VCaP (cell line): ENCODE measurements at regions not wholly inside any gene's neighbourhood (a gene's known extent, or its start where the extent isn't known, plus 50 kb on each side); places are given as distances from the start of the nearest gene placed in this dataset.

Experiments used
- H3K27ac ChIP-seq: fragments of 450-650 bp; 2 replicates; pipeline ENCODE4 v1.5.1; 2017
- TF ChIP-seq, protein P1 (sequence below): fragments of 450-650 bp; conservative IDR thresholded peaks from 2 replicates; pipeline ENCODE4 v1.5.1; 2017; ENCODE audit warnings: mild to moderate bottlenecking, moderate library complexity

DNA sequence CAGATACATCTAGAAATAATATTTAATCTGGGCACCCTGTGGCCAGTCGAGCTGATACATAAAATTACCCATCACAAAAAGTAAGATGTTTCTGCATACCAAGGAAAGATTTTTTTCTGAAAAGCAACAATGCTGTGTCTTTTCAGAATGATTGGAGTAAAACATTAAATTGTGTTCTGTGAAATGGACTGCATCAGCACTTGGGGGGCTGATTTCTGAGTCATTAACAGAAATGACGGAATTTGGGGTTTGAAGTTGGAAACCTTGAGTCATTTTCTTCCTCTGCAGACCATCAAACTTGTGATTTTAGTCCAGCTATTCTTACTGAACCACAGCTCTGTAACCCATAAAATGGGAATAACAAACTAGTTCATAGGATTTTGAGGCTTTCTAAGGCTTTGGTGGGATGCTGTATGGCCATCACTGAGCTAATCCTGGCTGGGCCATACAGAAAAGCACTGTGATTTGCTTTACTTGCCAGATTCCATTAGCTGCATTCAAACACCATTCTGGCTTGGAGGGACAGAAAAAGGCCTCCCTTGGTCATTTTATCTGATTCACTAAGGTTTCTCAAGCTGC lies 739.4 kb upstream of the IGFBP3 start:
- TF ChIP-seq, protein P1, sequence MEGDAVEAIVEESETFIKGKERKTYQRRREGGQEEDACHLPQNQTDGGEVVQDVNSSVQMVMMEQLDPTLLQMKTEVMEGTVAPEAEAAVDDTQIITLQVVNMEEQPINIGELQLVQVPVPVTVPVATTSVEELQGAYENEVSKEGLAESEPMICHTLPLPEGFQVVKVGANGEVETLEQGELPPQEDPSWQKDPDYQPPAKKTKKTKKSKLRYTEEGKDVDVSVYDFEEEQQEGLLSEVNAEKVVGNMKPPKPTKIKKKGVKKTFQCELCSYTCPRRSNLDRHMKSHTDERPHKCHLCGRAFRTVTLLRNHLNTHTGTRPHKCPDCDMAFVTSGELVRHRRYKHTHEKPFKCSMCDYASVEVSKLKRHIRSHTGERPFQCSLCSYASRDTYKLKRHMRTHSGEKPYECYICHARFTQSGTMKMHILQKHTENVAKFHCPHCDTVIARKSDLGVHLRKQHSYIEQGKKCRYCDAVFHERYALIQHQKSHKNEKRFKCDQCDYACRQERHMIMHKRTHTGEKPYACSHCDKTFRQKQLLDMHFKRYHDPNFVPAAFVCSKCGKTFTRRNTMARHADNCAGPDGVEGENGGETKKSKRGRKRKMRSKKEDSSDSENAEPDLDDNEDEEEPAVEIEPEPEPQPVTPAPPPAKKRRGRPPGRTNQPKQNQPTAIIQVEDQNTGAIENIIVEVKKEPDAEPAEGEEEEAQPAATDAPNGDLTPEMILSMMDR: no peak
- no peak overlapping the region for H3K27ac ChIP-seq

- no peak overlapping the region for H3K27ac ChIP-seq
- TF ChIP-seq, protein P1: no peak
These were observed 737.2 kb upstream of the IGFBP3 start for GRCh38 chr7:46658281-46658680.

- no peak overlapping the region for H3K27ac ChIP-seq
- TF ChIP-seq, protein P1: no peak
These were observed 733.7 kb upstream of the IGFBP3 start for GRCh38 chr7:46654546-46655443.

DNA sequence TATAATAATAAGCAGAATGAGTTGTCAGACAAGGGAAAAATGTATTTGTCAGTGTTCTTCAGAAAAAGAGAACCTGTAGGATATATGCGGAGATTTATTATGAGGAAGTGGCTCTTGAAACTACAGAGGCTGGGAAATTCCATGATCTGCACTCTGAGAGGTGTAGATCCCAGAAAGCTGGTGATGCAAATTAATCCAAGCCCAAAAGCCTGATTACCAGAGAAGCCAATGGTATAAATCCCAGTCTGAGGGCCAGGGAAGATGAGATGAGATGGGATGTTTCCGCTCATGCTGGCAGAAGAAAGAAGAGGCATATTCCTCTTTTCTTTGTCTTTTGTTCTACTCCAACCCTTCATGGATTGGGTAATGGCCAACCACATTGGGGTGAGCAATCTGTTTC lies 732.8 kb upstream of the IGFBP3 start:
- TF ChIP-seq, protein P1: no peak
- H3K27ac ChIP-seq: no peak overlapping the region

DNA sequence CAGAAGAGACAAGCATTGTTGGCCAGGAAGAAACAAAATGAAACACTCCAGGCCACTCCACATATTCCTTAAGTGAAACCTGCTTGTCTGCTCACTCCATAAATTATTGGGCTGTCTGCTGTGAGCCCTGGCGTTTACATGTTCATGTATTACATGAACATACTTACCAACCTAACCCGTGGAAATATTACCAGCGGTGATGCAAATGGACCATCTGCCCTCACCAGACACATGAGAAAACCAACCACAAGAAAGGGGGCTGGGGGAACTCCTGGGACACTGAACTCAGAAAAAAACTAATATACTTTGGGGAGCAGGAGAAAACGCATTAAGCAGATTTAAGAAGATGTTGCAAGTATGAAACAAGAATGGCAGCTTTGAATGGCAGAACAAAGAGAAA lies 731.2 kb upstream of the IGFBP3 start:
- TF ChIP-seq, protein P1: no peak
- H3K27ac ChIP-seq: no peak overlapping the region

DNA sequence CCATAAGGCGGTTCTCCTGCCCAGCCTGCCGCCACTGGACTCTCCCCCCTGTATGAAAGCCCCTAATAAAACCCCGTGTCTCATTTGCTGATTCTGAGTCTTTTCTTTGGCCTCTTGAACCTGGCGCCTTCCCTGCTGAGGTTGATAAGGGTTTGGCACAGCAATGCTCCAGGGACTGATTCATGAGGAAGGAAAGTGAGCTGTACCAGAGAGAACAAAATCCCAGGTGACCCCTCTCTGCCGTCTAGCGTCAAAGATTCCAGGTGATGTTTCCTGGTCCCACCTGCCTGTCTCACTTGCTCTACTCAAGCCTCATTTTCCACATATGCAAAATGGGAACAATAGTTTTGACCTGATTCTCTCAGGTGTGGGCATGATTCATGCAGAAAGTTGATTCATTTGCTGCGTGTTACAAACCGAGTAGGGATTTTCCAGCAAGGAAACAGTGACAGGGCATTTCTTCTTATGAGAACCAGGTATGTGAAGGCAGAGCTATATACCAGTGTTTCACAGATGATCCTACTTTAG lies 730.6 kb upstream of the IGFBP3 start:
- TF ChIP-seq, protein P1: no peak
- H3K27ac ChIP-seq: no peak overlapping the region

GRCh38 chr7:46651070-46651469 lies 730.0 kb upstream of the IGFBP3 start:
- no peak overlapping the region for H3K27ac ChIP-seq
- TF ChIP-seq, protein P1: no peak
